SK-N-SH (cell line): ENCODE measurements at regions not wholly inside any gene's neighbourhood (a gene's known extent, or its start where the extent isn't known, plus 50 kb on each side); places are given as distances from the start of the nearest gene placed in this dataset.

ENCODE experiments used
- CTCF ChIA-PET: fragments of 300-600, 350-600 bp; formaldehyde crosslinking; extraction: SDS; loops from one replicate; lab custom pipeline; 2021; lab: Yijun Ruan, JAX
- POLR2A ChIA-PET: fragments of 350-600 bp; sonication (Branson Sonifier 250); formaldehyde crosslinking; extraction: SDS; loops from one replicate; lab custom pipeline; 2020; ENCODE audit warnings: antibody characterized with exemption, inconsistent platforms; lab: Yijun Ruan, JAX
- DNase-seq: peaks from one replicate; pipeline ENCODE4 v3.0.0; 2012
- H2AFZ ChIP-seq: fragments of 200-600 bp; sonication (generic); 2 replicates; pipeline ENCODE4 v1.8.1; 2016; ENCODE audit warnings: antibody characterized with exemption, mild to moderate bottlenecking, low read depth
- H3F3A ChIP-seq: fragments of 200-600 bp; sonication (generic); replicated peaks from 2 replicates; pipeline ENCODE3; 2016; ENCODE audit warnings: antibody characterized with exemption, mild to moderate bottlenecking; ENCODE audit not compliant: insufficient read depth
- H3K27ac ChIP-seq, 2 experiments: fragments of 200-500 bp in 1 of 2; fragments of 200-600 bp in 1 of 2; sonication (Bioruptor generic) in 1 of 2; sonication (generic), shearing (Covaris generic) in 1 of 2; 2 replicates each; pipeline versions ENCODE4 v1.5.1 to v1.6.1; 2014 to 2016; ENCODE audit warnings: low read depth in 2 of 2, inconsistent platforms in 1 of 2, low read length in 1 of 2, mild to moderate bottlenecking in 1 of 2, mixed read lengths in 1 of 2
- H3K27me3 ChIP-seq: fragments of 200-600 bp; sonication (generic), shearing (Covaris generic); 2 replicates; pipeline ENCODE4 v1.6.1; 2016; ENCODE audit warnings: mixed run types; ENCODE audit not compliant: insufficient read depth
- H3K36me3 ChIP-seq, 2 experiments: fragments of 200-500 bp in 1 of 2; fragments of 200-600 bp in 1 of 2; sonication (Bioruptor generic) in 1 of 2; sonication (generic) in 1 of 2; replicated peaks in 1 of 2; 2 replicates each; pipeline versions ENCODE3 to v1.5.1; 2014 to 2016; ENCODE audit warnings: low read length in 1 of 2, mild to moderate bottlenecking in 1 of 2; ENCODE audit not compliant: insufficient read depth in 2 of 2, control insufficient read depth in 1 of 2
- H3K4me1 ChIP-seq, 2 experiments: fragments of 200-500 bp in 1 of 2; fragments of 200-600 bp in 1 of 2; sonication (Bioruptor generic) in 1 of 2; sonication (generic), shearing (Covaris generic) in 1 of 2; 2 replicates each; pipeline versions ENCODE4 v1.5.1 to v1.6.1; 2014 to 2016; ENCODE audit warnings: low read depth in 1 of 2, low read length in 1 of 2, mixed run types in 1 of 2; ENCODE audit not compliant: insufficient read depth in 2 of 2, control insufficient read depth in 1 of 2
- H3K4me2 ChIP-seq: fragments of 200-600 bp; sonication (generic), shearing (Covaris generic); 2 replicates; pipeline ENCODE4 v1.6.1; 2017; ENCODE audit warnings: mixed run types
- H3K4me3 ChIP-seq, 2 experiments: fragments of 200-500 bp in 1 of 2; fragments of 200-600 bp in 1 of 2; sonication (Bioruptor generic) in 1 of 2; sonication (generic), shearing (Covaris generic) in 1 of 2; 2 replicates each; pipeline versions ENCODE4 v1.5.1 to v1.8.1; 2014 to 2016; ENCODE audit warnings: low read depth in 2 of 2, inconsistent platforms in 1 of 2, low read length in 1 of 2, mild to moderate bottlenecking in 1 of 2, mixed read lengths in 1 of 2, moderate library complexity in 1 of 2
- H3K79me2 ChIP-seq: fragments of 200-600 bp; sonication (generic); 2 replicates; pipeline ENCODE4 v1.8.1; 2017; ENCODE audit warnings: mild to moderate bottlenecking; ENCODE audit not compliant: insufficient read depth
- H3K9ac ChIP-seq: fragments of 200-600 bp; sonication (generic); 2 replicates; pipeline ENCODE4 v1.6.1; 2017; ENCODE audit warnings: mixed run types
- H3K9me2 ChIP-seq: fragments of 200-600 bp; sonication (generic); 2 replicates; pipeline ENCODE4 v1.6.1; 2017; ENCODE audit warnings: mixed run types
- H3K9me3 ChIP-seq: fragments of 200-600 bp; sonication (generic); 2 replicates; pipeline ENCODE4 v1.6.1; 2017; ENCODE audit warnings: mixed run types, mild to moderate bottlenecking, moderate library complexity
- H4K20me1 ChIP-seq: fragments of 200-600 bp; sonication (generic); 2 replicates; pipeline ENCODE4 v1.6.1; 2017; ENCODE audit warnings: mild to moderate bottlenecking, mixed run types; ENCODE audit not compliant: insufficient read depth
- CTCF ChIP-seq: fragments of 200-600 bp; sonication (generic); IDR thresholded peaks from 2 replicates; pipeline ENCODE4 v1.6.1; 2017; ENCODE audit warnings: antibody characterized with exemption, mild to moderate bottlenecking, moderate library complexity
- EP300 ChIP-seq, 2 experiments: IDR thresholded peaks; 2 replicates each; pipeline versions ENCODE4 v1.4.0 to v1.6.1; 2012; ENCODE audit warnings: borderline replicate concordance in 1 of 2, low read depth in 1 of 2, low read length in 1 of 2
- EZH2phosphoT487 ChIP-seq: fragments of 200-600 bp; sonication (generic); IDR thresholded peaks from 2 replicates; pipeline ENCODE4 v1.6.1; 2017; ENCODE audit warnings: low read depth, mixed run types, mild to moderate bottlenecking, antibody characterized with exemption, moderate library complexity, borderline replicate concordance
- FOXJ3 ChIP-seq: sonication (generic); formaldehyde crosslinking; IDR thresholded peaks from 2 replicates; pipeline ENCODE4 v1.5.1; 2020; ENCODE audit warnings: mild to moderate bottlenecking, missing genetic modification reagents
- FOXM1 ChIP-seq: IDR thresholded peaks from 2 replicates; pipeline ENCODE4 v1.4.0; 2012; ENCODE audit warnings: low read depth, mild to moderate bottlenecking
- GABPA ChIP-seq: IDR thresholded peaks from 2 replicates; pipeline ENCODE4 v1.4.0; 2012; ENCODE audit warnings: low read depth, mild to moderate bottlenecking
- IRF3 ChIP-seq: fragments of 150-350 bp; IDR thresholded peaks from 2 replicates; pipeline ENCODE4 v1.6.1; 2016; ENCODE audit warnings: mild to moderate bottlenecking, low read depth, low read length
- MAX ChIP-seq: IDR thresholded peaks from 2 replicates; pipeline ENCODE4 v1.4.0; 2012; ENCODE audit warnings: low read depth
- MXI1 ChIP-seq: IDR thresholded peaks from 2 replicates; pipeline ENCODE4 v1.6.1; 2012; ENCODE audit warnings: mild to moderate bottlenecking, low read depth, low read length, improper control_type of control experiment
- NFIC ChIP-seq: IDR thresholded peaks from 2 replicates; pipeline ENCODE4 v1.4.0; 2012; ENCODE audit warnings: borderline replicate concordance
- PBX3 ChIP-seq: IDR thresholded peaks from 2 replicates; pipeline ENCODE4; 2012
- POLR2AphosphoS5 ChIP-seq: IDR thresholded peaks from 2 replicates; pipeline ENCODE4 v1.6.1; 2012; ENCODE audit warnings: low read depth, low read length
- RAD21 ChIP-seq: IDR thresholded peaks from 2 replicates; pipeline ENCODE4 v1.6.1; 2012; ENCODE audit warnings: mild to moderate bottlenecking, low read length
- RCOR1 ChIP-seq: fragments of 150-350 bp; IDR thresholded peaks from 2 replicates; pipeline ENCODE4 v1.6.1; 2017; ENCODE audit warnings: antibody characterized with exemption, low read length
- RFX5 ChIP-seq: IDR thresholded peaks from 2 replicates; pipeline ENCODE4 v1.6.1; 2012; ENCODE audit warnings: mild to moderate bottlenecking, improper control_type of control experiment, low read length
- RXRA ChIP-seq: IDR thresholded peaks from 2 replicates; pipeline ENCODE4 v1.4.0; 2012; ENCODE audit warnings: low read depth, mild to moderate bottlenecking, borderline replicate concordance
- SMC3 ChIP-seq: IDR thresholded peaks from 2 replicates; pipeline ENCODE4 v1.6.1; 2012; ENCODE audit warnings: low read depth, low read length, improper control_type of control experiment
- TCF12 ChIP-seq: IDR thresholded peaks from 2 replicates; pipeline ENCODE4 v1.4.0; 2012
- TEAD4 ChIP-seq: IDR thresholded peaks from 2 replicates; pipeline ENCODE4 v1.4.0; 2012; ENCODE audit warnings: mild to moderate bottlenecking, borderline replicate concordance; ENCODE audit not compliant: insufficient read depth

- Histone ChIP-seq H3K79me2 (no peaks in the 10 kb centered on the region), H3K36me3 (no peaks in the 10 kb centered on the region), H3K9ac (no peak overlapping the region), H3K27me3 (no peaks in the 10 kb centered on the region), H3K9me2 (no peaks in the 10 kb centered on the region), H3K4me1 (no peaks in the 10 kb centered on the region), H3F3A (no peaks in the 10 kb centered on the region), H2AFZ (no peak overlapping the region), H3K4me3 (no peak overlapping the region), H3K4me2 (no peak overlapping the region), H3K9me3 (no peaks in the 10 kb centered on the region), H4K20me1 (no peaks in the 10 kb centered on the region), H3K27ac (no peak overlapping the region)
- POLR2A ChIA-PET, result no interaction called here
- TF ChIP-seq RXRA (no peak), FOXJ3 (CRISPR knock-in tag) (no peak), RAD21 (no peak), RCOR1 (no peak), GABPA (no peak), SMC3 (no peak), NFIC (no peak), MXI1 (no peak), TCF12 (no peak), POLR2AphosphoS5 (no peak), PBX3 (no peak), MAX (no peak), RFX5 (no peak), FOXM1 (no peak), EP300 (IDR thresholded peaks at IDR 0.05; ENCODE audit: borderline replicate concordance in 1 of 2, low read depth in 1 of 2, low read length in 1 of 2) (no peak), EZH2phosphoT487 (no peak), TEAD4 (no peak), IRF3 (no peak), CTCF (no peak)
- CTCF ChIA-PET, result no interaction called here
- no peak for DNase-seq
Measured at GRCh38 chr12:90360300-90360699, 594.7 kb downstream of the CCER1 start.
